Mammary epithelial cell (primary cell): ENCODE measurements at regions not wholly inside any gene's neighbourhood (a gene's known extent, or its start where the extent isn't known, plus 50 kb on each side); places are given as distances from the start of the nearest gene placed in this dataset.

Experiments
- EZH2 ChIP-seq: IDR thresholded peaks from 2 replicates; pipeline ENCODE4 v1.6.1; 2012; ENCODE audit warnings: low read length, inconsistent platforms, borderline replicate concordance
- TF ChIP-seq, protein P1 (sequence below), 2 donors: IDR thresholded peaks in 1 of 2; conservative IDR thresholded peaks in 1 of 2; 2 replicates each; pipeline ENCODE4 v1.5.1; 2011 to 2012; ENCODE audit warnings: inconsistent platforms in 2 of 2, low read length in 2 of 2, mild to moderate bottlenecking in 2 of 2, control low read depth in 1 of 2, low read depth in 1 of 2; ENCODE audit not compliant: insufficient read depth in 1 of 2; ENCODE audit errors: extremely low read depth in 1 of 2

GRCh38 chr15:93247466-93248121, 158.6 kb upstream of the RGMA start:
- TF ChIP-seq, protein P1, sequence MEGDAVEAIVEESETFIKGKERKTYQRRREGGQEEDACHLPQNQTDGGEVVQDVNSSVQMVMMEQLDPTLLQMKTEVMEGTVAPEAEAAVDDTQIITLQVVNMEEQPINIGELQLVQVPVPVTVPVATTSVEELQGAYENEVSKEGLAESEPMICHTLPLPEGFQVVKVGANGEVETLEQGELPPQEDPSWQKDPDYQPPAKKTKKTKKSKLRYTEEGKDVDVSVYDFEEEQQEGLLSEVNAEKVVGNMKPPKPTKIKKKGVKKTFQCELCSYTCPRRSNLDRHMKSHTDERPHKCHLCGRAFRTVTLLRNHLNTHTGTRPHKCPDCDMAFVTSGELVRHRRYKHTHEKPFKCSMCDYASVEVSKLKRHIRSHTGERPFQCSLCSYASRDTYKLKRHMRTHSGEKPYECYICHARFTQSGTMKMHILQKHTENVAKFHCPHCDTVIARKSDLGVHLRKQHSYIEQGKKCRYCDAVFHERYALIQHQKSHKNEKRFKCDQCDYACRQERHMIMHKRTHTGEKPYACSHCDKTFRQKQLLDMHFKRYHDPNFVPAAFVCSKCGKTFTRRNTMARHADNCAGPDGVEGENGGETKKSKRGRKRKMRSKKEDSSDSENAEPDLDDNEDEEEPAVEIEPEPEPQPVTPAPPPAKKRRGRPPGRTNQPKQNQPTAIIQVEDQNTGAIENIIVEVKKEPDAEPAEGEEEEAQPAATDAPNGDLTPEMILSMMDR (conservative IDR thresholded peaks at IDR 0.05 in 1 of 2, IDR thresholded peaks at IDR 0.05 in 1 of 2; ENCODE audit: extremely low read depth in 1 of 2, insufficient read depth in 1 of 2, low read depth in 1 of 2, low read length in 2 of 2), result no peak
- TF ChIP-seq EZH2, result no peak
